Stimulated activated CD4-positive, alpha-beta T cell treated with anti-CD3 and anti-CD28 coated beads, Interleukin-15, amount 100 ng/mL, for 48 hours (primary cell): ENCODE measurements at regions not wholly inside any gene's neighbourhood (a gene's known extent, or its start where the extent isn't known, plus 50 kb on each side); places are given as distances from the start of the nearest gene placed in this dataset.

Experiments
- DNase-seq, 2 donors: peaks; one replicate each; pipeline ENCODE4 v3.0.0-alpha.2; 2020; ENCODE audit warnings: low read depth in 2 of 2

DNA sequence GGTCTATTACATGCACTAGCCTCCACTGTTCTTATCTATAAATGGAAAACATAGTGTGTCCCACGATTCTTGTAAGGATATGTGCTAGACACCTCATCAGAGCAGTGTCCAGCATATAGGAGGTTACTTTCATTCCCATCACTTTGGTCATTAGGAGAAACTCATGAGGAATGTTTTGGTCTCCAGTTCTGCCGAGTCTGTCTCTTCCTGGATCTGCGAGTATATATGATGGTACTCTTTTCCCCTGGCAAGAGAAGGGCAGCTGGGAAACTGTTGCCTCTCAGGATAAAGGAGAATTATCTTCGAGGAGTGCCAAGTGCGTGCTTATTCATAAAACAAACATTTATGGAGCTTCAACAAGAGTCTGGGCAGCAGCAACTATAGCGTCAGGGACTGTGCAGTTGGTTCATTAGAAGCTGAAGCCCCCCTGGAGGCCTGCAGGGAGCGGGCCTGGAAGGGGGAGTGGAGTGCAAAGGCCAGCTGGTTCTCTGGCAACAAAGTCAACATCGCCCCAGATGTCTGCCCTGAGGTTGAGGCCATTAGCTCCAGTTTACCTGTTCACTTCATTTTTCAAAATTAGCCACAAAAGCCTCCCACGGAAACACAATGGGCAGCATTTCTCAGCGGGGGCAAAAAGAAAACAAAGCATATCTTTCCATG, 811.9 kb downstream of the MAFB start:
- no peak for DNase-seq

- DNase-seq = no peak
Measured at GRCh38 chr20:39875492-39876110, 813.4 kb downstream of the MAFB start.

DNA sequence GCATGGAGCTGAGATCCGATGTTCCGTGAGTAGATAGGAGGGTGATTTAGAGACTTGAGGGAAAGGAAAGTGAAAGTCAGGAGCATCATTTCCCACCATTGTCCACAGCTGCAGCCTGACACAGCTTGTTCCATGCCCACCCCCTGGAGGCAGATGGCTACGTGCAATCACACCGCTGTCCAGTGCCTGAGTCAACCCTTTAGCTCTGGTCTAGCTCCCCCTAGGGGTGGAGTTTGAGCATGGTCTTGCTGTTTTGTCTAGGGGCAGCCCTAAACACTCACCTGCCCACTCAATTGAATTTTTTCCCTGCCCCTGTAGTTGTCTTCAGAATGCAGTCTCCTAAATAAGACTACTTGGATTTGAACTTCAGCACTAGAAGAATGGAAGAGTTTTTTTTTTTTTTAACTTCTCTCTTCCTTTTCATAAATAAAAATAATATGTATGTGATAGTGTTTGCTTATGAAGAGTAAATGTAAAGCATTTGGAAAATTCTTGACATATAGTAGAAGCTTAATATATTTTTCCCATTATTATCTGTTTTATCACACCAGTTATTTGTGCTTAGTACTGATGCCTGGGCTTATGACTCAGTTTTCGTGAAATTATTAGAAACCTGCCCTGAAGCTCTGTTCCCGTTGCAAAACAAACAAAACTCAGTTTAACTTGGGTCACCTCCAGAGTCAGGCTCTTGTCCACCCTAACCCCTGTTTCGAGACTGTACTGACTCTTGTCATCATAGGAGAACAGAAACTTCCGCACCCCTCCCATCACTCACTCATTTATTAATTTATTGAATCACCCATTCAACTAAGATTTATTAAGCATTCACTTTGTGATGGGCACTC, 814.8 kb downstream of the MAFB start:
- DNase-seq = peak in 1 of 2 donors; percentile 14

DNA sequence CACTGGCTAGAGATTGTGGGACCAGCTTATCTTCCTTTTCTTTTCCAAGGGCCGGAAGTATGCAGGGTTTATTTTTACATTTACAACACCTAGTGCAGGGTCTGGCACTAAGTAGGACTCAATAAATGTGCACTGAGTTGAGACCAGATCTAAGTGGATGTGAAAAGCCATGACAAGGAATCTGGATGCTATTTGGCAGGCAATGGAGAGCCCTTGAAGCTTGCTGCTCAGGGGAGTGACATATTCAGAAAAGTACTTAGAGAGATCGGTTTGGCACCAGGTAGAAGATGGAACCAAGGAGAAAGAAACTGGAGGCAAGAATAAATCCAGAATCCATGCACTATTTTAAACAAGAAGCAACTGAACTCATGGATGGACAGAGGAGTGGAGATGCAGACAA, 815.8 kb downstream of the MAFB start:
- no peak for DNase-seq

DNA sequence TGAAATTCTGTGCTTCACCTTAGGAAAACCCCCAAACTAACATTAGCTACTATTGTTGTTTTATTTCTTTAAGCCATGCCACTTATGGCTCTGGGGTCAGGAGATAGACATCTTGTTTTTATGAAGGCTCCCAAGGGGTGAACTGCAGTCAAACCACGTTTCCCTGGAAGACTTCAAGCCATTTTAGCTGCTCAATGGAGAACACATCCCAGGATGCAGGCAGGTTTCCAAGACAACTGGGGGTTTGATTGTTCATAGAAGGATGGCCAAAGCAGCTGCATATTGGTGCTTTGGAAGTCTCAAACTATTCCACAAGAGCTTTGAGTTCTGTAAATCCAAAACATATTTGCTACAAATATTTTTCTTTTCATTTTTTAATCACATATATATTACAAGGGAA, 818.0 kb downstream of the MAFB start:
- no peak for DNase-seq

- no peak for DNase-seq
Measured at GRCh38 chr20:39865446-39865845, 823.6 kb downstream of the MAFB start.

- DNase-seq = no peak
Measured at GRCh38 chr20:39862470-39862891, 826.6 kb downstream of the MAFB start.

DNA sequence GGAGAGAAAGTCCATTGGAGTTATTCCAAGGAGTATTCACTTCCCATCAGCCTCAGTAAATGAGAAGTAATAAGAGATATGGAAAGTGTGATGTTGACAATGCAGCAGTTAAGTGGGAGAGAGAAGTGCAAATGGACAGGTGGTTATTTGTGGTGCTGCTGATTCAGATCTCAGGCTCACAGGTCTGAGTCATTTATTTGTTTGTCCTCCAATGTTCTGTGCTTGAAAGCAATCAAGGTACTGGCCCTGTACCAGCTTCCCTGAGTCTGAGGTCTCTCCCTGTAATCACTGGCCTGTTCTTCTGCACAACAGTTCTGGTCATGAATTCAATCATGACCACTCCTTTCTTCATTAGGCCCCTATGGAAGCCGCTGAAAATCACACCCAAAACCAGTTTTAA, 827.7 kb downstream of the MAFB start:
- DNase-seq = no peak

- no peak for DNase-seq
Measured at GRCh38 chr20:39857835-39858234, 831.2 kb downstream of the MAFB start.

DNA sequence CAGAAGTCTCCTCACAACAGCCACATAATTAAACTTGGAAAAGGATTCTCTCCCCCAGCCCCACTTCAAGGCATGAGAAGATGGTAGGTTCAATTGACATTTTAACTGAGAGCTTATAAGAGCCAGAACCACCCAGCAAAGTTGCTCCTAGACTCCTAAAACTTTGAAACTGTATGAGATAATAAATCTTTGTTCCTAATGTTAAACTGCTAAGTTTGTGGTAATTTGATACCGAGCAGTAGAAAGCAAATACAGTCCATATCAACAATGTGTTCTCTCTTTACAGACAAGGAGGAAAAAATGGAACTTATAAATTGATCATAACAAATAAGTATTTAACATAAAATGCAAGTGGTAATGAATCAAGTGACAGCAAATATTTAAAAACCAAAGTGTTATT, 831.8 kb downstream of the MAFB start:
- DNase-seq = no peak

DNA sequence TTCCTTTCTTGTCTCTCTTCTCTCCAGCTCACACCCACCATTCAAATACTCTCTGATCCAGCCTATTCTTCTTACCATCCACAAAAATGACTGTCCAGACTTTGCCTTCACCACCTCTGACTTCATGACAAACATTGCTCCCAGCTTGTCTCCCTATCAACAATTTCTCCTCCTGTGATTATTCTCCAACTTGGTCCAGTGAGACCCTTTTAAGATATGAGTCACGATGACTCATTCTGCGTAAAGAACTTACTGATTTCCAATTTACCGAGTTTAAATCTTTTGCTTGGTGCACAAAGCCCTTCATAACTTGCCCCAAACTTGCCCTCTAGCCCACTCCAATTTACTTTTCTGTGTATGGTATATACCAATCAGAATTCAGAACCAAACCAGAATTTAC, 833.2 kb downstream of the MAFB start:
- DNase-seq = no peak

- no peak for DNase-seq
Measured at GRCh38 chr20:39855056-39855455, 834.0 kb downstream of the MAFB start.

- DNase-seq = no peak
Measured at GRCh38 chr20:39853636-39854035, 835.4 kb downstream of the MAFB start.

- no peak for DNase-seq
Measured at GRCh38 chr20:39853050-39853449, 836.0 kb downstream of the MAFB start.

GRCh38 chr20:39851459-39851858, 837.6 kb downstream of the MAFB start:
- DNase-seq = no peak

GRCh38 chr20:39850821-39851330, 838.2 kb downstream of the MAFB start:
- DNase-seq = no peak

DNA sequence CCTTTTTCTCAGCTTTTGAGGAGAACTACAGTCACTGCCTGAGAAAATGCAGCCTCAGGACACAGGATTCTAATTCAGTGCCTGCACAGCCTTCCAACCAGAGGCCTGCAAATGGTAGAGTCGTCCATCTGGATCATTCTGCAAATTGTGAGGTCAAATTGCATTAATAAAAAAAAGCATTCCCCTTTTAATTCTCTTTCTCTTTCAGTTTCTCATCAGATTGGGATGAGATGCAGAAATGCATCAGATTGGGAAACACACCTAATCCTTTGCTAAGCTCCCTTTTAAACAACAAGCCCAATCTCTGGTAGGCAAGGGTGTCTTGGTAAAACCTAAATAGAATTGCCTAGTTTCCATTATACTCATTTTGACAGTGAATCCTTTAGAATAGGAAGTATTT, 838.8 kb downstream of the MAFB start:
- DNase-seq = no peak

GRCh38 chr20:39849664-39850063, 839.4 kb downstream of the MAFB start:
- no peak for DNase-seq

DNA sequence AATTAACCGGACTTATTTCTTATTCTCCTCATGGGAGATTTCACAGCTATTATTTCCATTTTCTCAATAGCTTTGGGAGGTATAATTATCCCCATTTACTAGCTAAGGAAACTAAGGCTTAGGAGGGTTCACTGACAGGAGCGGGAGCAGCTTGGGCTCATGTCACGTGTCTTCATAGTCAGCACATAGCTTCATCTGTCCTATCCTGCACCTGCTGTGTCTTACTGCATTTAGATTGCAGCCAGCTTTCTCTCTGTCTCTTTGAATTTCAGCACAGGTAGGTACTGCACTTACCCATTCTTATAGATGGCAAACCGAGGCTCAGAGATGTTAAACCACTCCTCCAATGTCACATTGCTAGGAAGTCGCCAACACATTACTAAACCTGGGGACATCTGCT, 839.9 kb downstream of the MAFB start:
- no peak for DNase-seq

DNA sequence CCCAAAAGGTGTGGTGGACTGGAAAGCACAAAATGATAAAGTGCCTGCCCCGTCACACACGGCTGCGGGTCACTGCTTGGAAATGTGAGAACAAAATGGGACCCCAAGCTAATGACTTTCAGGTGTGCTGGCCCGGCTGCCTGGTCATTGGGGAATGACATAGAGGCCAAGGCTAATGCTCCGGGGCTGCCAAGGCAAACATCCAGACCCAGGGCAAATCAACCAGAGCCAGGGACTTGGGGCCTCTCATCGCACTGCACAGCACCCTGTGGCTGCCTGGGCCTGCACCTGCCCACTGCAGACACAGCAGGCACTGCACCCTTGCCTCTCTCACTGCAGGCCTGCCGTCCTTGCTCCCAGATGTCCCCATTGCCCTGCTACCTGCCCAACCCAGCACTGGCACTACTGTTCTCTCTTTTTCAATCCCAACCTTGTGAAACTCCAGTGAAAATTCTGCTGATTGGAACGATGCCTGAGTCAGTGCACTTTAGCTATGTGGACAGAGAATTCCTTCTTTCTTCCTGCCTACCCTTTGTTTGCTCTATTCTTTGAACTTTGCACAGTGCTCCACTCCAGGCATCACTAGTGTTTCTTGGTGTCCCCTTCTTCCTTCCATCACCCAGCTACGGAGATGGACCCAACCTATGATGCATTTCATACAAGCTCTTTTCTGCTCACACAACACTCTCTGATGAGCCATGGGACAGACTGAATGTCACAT, 849.5 kb downstream of the MAFB start:
- no peak for DNase-seq

DNA sequence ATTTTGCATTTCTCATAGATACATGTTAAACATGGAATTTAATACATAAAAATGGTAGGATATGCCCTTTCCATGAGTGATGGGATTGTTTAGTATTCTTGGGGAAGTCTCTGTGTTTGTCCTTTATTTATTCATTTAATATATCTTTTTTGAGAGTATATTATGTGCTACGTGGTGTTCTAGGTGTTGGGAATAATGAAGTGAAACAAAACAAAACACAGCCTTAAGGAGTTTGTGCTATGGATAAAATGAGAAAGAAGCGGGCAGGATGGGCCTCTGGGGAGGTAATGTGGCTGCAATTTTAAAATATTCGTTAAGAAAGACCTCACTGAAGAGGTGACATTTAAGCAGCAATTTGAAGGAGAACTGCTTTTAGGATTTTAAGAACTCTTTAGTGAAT, 851.5 kb downstream of the MAFB start:
- no peak for DNase-seq
